Smooth muscle cell (in vitro differentiated cells): ENCODE measurements at regions not wholly inside any gene's neighbourhood (a gene's known extent, or its start where the extent isn't known, plus 50 kb on each side); places are given as distances from the start of the nearest gene placed in this dataset.

Experiments used
- DNase-seq: peaks from one replicate; lab custom pipeline; 2025; ENCODE audit not compliant: unreplicated experiment; lab: John Stamatoyannopoulos, UW
- H2AFZ ChIP-seq: fragments of 200-600 bp; sonication (generic); 2 replicates; pipeline ENCODE4 v1.6.0; 2016; ENCODE audit warnings: antibody characterized with exemption, low read depth, mild to moderate bottlenecking
- H3F3A ChIP-seq: fragments of 200-600 bp; sonication (generic); 2 replicates; pipeline ENCODE4 v1.6.0; 2017; ENCODE audit warnings: antibody characterized with exemption, low read depth
- H3K27ac ChIP-seq: fragments of 200-600 bp; sonication (generic); 2 replicates; pipeline ENCODE4 v1.5.1; 2016; ENCODE audit warnings: low read depth, mild to moderate bottlenecking
- H3K27me3 ChIP-seq: fragments of 200-600 bp; sonication (generic); 2 replicates; pipeline ENCODE4 v1.6.1; 2016; ENCODE audit warnings: low read depth, mild to moderate bottlenecking
- H3K36me3 ChIP-seq: fragments of 200-600 bp; sonication (generic); 2 replicates; pipeline ENCODE4 v1.5.1; 2016; ENCODE audit warnings: low read depth
- H3K4me1 ChIP-seq: fragments of 200-600 bp; sonication (generic); 2 replicates; pipeline ENCODE4 v1.5.1; 2016; ENCODE audit warnings: low read depth
- H3K4me2 ChIP-seq: fragments of 200-600 bp; sonication (generic); 2 replicates; pipeline ENCODE4 v1.6.0; 2016; ENCODE audit warnings: mild to moderate bottlenecking
- H3K4me3 ChIP-seq: fragments of 200-600 bp; sonication (generic); 2 replicates; pipeline ENCODE4 v1.5.1; 2016; ENCODE audit warnings: mild to moderate bottlenecking
- H3K79me2 ChIP-seq: fragments of 200-600 bp; sonication (generic); 2 replicates; pipeline ENCODE4 v1.6.0; 2016; ENCODE audit warnings: low read depth, mild to moderate bottlenecking
- H3K9ac ChIP-seq: fragments of 200-600 bp; sonication (generic); 2 replicates; pipeline ENCODE4 v1.6.0; 2016; ENCODE audit warnings: low read depth
- H3K9me3 ChIP-seq: fragments of 200-600 bp; sonication (generic); replicated peaks from 2 replicates; pipeline ENCODE4 v1.5.1; 2016; ENCODE audit warnings: low read depth
- H4K20me1 ChIP-seq: fragments of 200-600 bp; sonication (generic); 2 replicates; pipeline ENCODE4 v1.6.0; 2016; ENCODE audit warnings: low read depth
- WGBS: methylation state at CpG from one replicate; pipeline ENCODE4 v1.1.7; 2016; ENCODE audit warnings: low lambda C conversion rate; 5-methylcytosine and 5-hydroxymethylcytosine counted together
- TF ChIP-seq, protein P1 (sequence below): fragments of 200-600 bp; sonication (generic); IDR thresholded peaks from 2 replicates; pipeline ENCODE4 v1.5.1; 2017; ENCODE audit warnings: borderline replicate concordance, mild to moderate bottlenecking, antibody characterized with exemption; ENCODE audit not compliant: insufficient read depth, poor library complexity, severe bottlenecking

DNA sequence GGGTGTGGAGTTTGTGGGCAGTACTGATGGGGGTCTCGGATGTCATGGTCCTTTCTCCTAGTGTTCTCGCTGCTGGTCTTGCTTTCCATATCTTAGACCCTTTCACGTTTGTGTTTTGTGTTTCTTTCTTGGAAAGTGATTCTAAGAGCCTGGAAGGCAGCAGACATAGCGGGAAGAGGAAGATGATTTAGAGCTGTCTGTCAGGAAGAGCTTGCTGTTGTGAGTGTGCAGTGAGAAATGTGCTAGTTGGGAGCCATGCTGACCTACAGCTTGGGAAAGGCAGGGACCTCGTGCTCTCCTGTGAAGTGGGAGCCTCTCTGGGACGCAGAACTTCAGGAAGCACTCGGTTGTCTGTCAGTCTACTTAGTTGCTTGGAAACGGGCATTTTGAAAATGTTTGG is 122.2 kb downstream of the ZNF518B start:
- Histone ChIP-seq H2AFZ (no peak overlapping the region), H3K9ac (no peak overlapping the region), H3K79me2 (no peaks in the 10 kb centered on the region), H3K9me3 (no peaks in the 10 kb centered on the region), H3K27me3 (no peaks in the 10 kb centered on the region), H3K4me2 (no peak overlapping the region), H3K4me1 (no peaks in the 10 kb centered on the region), H3K27ac (no peak overlapping the region), H3K4me3 (no peak overlapping the region), H4K20me1 (no peaks in the 10 kb centered on the region), H3K36me3 (no peaks in the 10 kb centered on the region), H3F3A (no peaks in the 10 kb centered on the region)
- TF ChIP-seq, protein P1, sequence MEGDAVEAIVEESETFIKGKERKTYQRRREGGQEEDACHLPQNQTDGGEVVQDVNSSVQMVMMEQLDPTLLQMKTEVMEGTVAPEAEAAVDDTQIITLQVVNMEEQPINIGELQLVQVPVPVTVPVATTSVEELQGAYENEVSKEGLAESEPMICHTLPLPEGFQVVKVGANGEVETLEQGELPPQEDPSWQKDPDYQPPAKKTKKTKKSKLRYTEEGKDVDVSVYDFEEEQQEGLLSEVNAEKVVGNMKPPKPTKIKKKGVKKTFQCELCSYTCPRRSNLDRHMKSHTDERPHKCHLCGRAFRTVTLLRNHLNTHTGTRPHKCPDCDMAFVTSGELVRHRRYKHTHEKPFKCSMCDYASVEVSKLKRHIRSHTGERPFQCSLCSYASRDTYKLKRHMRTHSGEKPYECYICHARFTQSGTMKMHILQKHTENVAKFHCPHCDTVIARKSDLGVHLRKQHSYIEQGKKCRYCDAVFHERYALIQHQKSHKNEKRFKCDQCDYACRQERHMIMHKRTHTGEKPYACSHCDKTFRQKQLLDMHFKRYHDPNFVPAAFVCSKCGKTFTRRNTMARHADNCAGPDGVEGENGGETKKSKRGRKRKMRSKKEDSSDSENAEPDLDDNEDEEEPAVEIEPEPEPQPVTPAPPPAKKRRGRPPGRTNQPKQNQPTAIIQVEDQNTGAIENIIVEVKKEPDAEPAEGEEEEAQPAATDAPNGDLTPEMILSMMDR = no peak
- WGBS = 89% methylated on average over 8 of the region's 8 CpGs
- DNase-seq = no peak

DNA sequence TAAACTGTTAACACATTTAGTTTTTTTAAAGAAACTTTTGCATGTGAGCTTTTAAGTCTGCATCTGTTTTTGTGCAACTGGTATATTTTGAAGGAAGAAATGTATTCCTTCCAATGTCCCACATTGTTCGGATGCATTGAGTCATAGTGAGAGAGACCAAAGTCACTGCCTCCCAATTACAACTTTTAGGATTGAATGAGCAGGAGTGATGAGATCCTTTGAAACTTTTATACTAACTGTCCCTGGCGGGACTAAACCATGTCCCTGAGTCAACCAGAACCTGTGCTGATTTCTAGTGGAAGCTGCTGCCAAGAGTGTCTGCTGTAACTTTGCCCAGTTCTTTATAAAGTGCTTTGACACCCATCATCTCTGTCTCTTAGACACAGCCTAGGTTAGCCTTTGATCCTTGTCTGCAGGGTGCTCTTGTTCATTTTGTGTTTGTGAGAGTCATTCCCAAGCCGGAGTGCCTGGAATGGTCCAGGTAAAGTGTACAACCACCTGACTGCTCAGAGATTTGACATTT is 122.7 kb downstream of the ZNF518B start:
- Histone ChIP-seq H3K27me3 (no peaks in the 10 kb centered on the region), H2AFZ (no peak overlapping the region), H3K9me3 (no peaks in the 10 kb centered on the region), H3K79me2 (no peaks in the 10 kb centered on the region), H3K4me2 (no peak overlapping the region), H3K9ac (no peak overlapping the region), H3K36me3 (no peaks in the 10 kb centered on the region), H3K4me3 (no peak overlapping the region), H3K27ac (no peak overlapping the region), H3K4me1 (no peaks in the 10 kb centered on the region), H3F3A (no peaks in the 10 kb centered on the region), H4K20me1 (no peaks in the 10 kb centered on the region)
- WGBS = 84% methylated on average over 3 of the region's 3 CpGs
- TF ChIP-seq, protein P1 = no peak
- no peak for DNase-seq

DNA sequence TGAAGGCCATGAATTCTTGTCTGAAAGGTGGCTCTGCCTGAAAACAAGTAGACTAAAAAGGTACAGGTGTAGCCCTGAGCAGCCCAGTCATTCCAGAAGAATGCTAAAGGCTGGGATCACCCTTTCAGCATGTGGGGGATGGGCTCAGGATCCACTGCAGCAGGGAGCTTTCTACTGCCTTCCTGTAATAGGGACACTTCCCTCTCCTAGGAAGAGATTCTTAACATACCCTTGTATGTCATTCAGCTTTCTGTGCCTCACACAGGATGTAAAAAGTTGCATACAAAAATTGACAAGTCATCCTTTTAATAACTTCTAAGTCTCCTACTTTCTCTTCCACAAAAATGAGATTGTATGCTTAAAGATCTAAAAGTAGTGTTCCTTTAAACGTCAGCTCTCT is 123.3 kb downstream of the ZNF518B start:
- H3K4me1 ChIP-seq = no peaks in the 10 kb centered on the region
- no peak for DNase-seq
- TF ChIP-seq, protein P1 = no peak
- H3K79me2 ChIP-seq = no peaks in the 10 kb centered on the region
- H4K20me1 ChIP-seq = no peaks in the 10 kb centered on the region
- no peaks in the 10 kb centered on the region for H3K9me3 ChIP-seq
- no peak overlapping the region for H3K4me3 ChIP-seq
- 53% methylated on average over 1 of the region's 1 CpG for WGBS
- H3K36me3 ChIP-seq = no peaks in the 10 kb centered on the region
- H3F3A ChIP-seq = no peaks in the 10 kb centered on the region
- no peak overlapping the region for H3K4me2 ChIP-seq
- H3K27ac ChIP-seq = no peak overlapping the region
- H3K9ac ChIP-seq = no peak overlapping the region
- H3K27me3 ChIP-seq = no peaks in the 10 kb centered on the region
- no peak overlapping the region for H2AFZ ChIP-seq

DNA sequence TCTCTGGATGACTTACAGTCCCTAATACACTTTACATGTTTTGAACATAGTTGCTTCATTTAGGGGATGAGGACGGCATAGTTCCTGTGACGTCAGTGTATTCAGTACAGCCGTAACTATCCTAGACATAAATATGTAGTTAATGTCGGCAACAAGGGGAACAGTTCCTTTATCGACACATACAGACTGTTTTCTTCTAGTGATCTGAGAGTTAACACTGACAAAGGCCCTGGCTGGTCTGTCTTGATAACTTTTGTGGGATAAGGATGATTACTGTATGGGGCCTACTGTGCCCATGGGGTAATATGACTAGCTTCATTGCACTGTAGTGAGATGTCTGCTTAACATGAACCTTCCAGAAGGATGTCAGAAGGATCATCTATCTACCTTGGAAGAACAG is 131.2 kb downstream of the ZNF518B start:
- H3F3A ChIP-seq = no peaks in the 10 kb centered on the region
- H3K27ac ChIP-seq = no peak overlapping the region
- no peak overlapping the region for H2AFZ ChIP-seq
- H3K36me3 ChIP-seq = no peaks in the 10 kb centered on the region
- TF ChIP-seq, protein P1 = no peak
- H3K79me2 ChIP-seq = no peaks in the 10 kb centered on the region
- peaks cover 29% of the 10 kb centered on the region for H3K27me3 ChIP-seq
- WGBS = 92% methylated on average over 5 of the region's 5 CpGs
- H3K4me1 ChIP-seq = no peaks in the 10 kb centered on the region
- no peak overlapping the region for H3K4me3 ChIP-seq
- no peak overlapping the region for H3K9ac ChIP-seq
- no peaks in the 10 kb centered on the region for H3K9me3 ChIP-seq
- no peaks in the 10 kb centered on the region for H4K20me1 ChIP-seq
- H3K4me2 ChIP-seq = no peak overlapping the region
- no peak for DNase-seq
